BJ (cell line): ENCODE measurements at regions not wholly inside any gene's neighbourhood (a gene's known extent, or its start where the extent isn't known, plus 50 kb on each side); places are given as distances from the start of the nearest gene placed in this dataset.

Experiments used
- CTCF ChIA-PET: fragments of 350-600 bp; formaldehyde crosslinking; extraction: SDS; loops from one replicate; lab custom pipeline; 2021; ENCODE audit warnings: antibody characterized with exemption, inconsistent platforms; lab: Yijun Ruan, JAX
- POLR2A ChIA-PET: fragments of 300-600 bp; sonication (Branson Sonifier 250); formaldehyde crosslinking; extraction: SDS; loops from one replicate; lab custom pipeline; 2021; ENCODE audit warnings: antibody characterized with exemption; lab: Charles Lee
- DNase-seq: peaks from one replicate; pipeline ENCODE4 v3.0.0-alpha.2; 2011; ENCODE audit warnings: low read depth
- H3K27me3 ChIP-seq: 2 replicates; pipeline ENCODE4 v1.6.0; 2011; ENCODE audit warnings: low read length; ENCODE audit not compliant: control insufficient read depth, insufficient read depth
- H3K36me3 ChIP-seq: 2 replicates; pipeline ENCODE4 v1.5.1; 2011; ENCODE audit warnings: low read length; ENCODE audit not compliant: control insufficient read depth, insufficient read depth
- H3K4me3 ChIP-seq: 2 replicates; pipeline ENCODE4 v1.5.1; 2011; ENCODE audit warnings: low read depth, mild to moderate bottlenecking, control low read depth, low read length
- CTCF ChIP-seq: IDR thresholded peaks from 2 replicates; pipeline ENCODE4 v1.5.1; 2011; ENCODE audit warnings: low read depth, mild to moderate bottlenecking, control low read depth, inconsistent platforms, low read length, moderate library complexity; ENCODE audit not compliant: insufficient read depth

GRCh38 chr6:135784507-135784906 lies 67.0 kb upstream of the PDE7B start:
- no peak for DNase-seq
- POLR2A ChIA-PET: no interaction called here
- no peak for TF ChIP-seq CTCF
- no peaks in the 10 kb centered on the region for H3K36me3 ChIP-seq
- CTCF ChIA-PET: no interaction called here
- no peaks in the 10 kb centered on the region for H3K27me3 ChIP-seq
- no peak overlapping the region for H3K4me3 ChIP-seq

DNA sequence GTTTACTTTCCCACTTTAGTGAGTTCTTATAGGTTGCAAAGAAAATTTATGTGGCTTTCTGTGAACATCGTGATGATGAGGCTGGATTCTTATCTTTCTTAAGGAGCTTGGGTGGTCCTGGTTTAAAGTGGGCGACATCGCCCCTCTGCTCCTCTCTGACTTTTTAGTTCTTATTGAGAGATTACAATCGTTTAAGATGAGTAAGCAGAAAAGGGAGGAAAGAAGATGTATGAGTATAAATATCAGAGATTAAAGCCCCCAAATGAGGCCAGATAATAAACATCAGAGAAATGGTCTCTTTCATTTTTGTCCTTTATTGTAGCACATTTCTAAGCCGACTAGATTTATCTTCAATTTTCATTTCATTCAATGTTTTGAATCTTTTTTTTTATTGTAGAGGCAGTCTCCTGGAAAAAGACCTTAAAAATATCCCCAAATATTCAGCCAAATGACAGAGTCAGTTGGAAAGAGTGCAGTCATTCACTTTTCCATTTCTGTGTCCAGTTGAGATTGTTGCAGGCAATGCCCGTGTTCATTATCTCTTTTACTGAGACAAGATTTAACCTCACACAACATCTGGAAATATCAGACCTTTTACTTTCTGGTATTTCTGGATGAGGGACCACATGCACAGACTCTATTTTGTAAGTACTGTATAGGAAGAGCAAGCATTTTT lies 62.0 kb upstream of the PDE7B start:
- DNase-seq: no peak
- H3K36me3 ChIP-seq: no peaks in the 10 kb centered on the region
- H3K27me3 ChIP-seq: no peaks in the 10 kb centered on the region
- TF ChIP-seq CTCF: no peak
- ChIA-PET CTCF (no interaction called here), POLR2A (no interaction called here)
- no peak overlapping the region for H3K4me3 ChIP-seq

- no peak overlapping the region for H3K4me3 ChIP-seq
- no peak for DNase-seq
Observed at GRCh38 chr6:135791441-135791840, 60.1 kb upstream of the PDE7B start.

DNA sequence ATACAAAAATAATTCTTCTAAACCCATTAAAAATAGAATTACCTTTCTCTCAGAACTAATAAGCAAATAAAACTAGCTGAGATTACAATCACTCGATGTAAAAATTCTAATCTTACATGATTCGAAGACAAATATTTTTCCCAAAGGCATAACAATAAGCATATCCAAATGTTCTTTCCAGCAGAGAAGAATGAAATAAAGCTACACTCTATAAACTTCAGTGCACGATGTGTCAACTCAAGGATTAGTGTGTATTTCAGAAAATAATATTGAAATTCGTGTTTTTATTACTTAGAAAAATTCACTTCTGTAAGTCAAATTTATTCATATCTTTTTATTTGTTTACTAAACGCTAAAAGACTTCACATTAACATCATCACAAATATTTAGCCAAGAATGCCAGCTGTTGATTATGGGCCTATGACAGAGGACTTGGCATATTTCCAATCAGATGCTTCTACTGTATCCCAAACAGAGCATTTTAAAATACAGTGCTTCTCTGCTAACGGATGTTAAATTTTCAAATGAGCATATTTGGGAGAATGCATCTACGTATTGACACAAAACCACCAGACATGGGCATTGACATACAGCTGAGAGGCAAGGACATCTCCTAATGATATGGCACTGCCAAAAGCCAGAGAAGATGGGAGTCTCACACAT lies 54.7 kb upstream of the PDE7B start:
- H3K4me3 ChIP-seq: no peak overlapping the region
- no peaks in the 10 kb centered on the region for H3K36me3 ChIP-seq
- H3K27me3 ChIP-seq: no peaks in the 10 kb centered on the region
- ChIA-PET CTCF (interaction anchor here (0.6 kb wide), 2 partner anchors 143 to 1048 kb away, joined by 3 to 5 read pairs; no protein-coding TSS in a partner anchor), POLR2A (no interaction called here)
- no peak for TF ChIP-seq CTCF
- no peak for DNase-seq

More at GRCh38 chr6:135791441-135791840, 60.1 kb upstream of the PDE7B start:
- ChIA-PET POLR2A (no interaction called here), CTCF (interaction anchor here (1.2 kb wide), 1 partner anchor 27 kb away, joined by 3 read pairs; no protein-coding TSS in a partner anchor)
- TF ChIP-seq CTCF: no peak
- Histone ChIP-seq H3K36me3 (no peaks in the 10 kb centered on the region), H3K27me3 (no peaks in the 10 kb centered on the region)

DNA sequence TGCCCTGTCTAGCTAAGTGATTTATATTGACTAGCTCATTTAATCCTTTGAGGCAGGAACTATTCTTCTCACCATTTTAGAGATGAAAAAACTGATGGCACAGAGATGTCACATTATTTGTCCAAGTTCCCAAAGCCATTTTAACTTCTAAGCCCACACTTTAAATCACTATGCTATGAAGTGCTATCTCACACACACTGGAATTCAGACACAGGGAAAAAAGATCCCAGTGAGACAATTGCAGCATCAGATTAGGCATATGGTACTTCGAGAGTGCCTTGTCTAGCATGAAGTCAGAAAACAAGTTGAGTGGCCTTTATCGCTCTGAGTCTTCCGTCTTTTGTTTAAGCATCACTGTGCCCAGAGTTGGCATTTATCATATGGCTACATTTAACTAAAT lies 54.1 kb upstream of the PDE7B start:
- no peak for DNase-seq
- ChIA-PET CTCF (no interaction called here), POLR2A (no interaction called here)
- H3K27me3 ChIP-seq: no peaks in the 10 kb centered on the region
- no peak overlapping the region for H3K4me3 ChIP-seq
- no peaks in the 10 kb centered on the region for H3K36me3 ChIP-seq
- no peak for TF ChIP-seq CTCF
